ENCODE measurements at regions not wholly inside any gene's neighbourhood (a gene's known extent, or its start where the extent isn't known, plus 50 kb on each side); places are given as distances from the start of the nearest gene placed in this dataset.

DNA sequence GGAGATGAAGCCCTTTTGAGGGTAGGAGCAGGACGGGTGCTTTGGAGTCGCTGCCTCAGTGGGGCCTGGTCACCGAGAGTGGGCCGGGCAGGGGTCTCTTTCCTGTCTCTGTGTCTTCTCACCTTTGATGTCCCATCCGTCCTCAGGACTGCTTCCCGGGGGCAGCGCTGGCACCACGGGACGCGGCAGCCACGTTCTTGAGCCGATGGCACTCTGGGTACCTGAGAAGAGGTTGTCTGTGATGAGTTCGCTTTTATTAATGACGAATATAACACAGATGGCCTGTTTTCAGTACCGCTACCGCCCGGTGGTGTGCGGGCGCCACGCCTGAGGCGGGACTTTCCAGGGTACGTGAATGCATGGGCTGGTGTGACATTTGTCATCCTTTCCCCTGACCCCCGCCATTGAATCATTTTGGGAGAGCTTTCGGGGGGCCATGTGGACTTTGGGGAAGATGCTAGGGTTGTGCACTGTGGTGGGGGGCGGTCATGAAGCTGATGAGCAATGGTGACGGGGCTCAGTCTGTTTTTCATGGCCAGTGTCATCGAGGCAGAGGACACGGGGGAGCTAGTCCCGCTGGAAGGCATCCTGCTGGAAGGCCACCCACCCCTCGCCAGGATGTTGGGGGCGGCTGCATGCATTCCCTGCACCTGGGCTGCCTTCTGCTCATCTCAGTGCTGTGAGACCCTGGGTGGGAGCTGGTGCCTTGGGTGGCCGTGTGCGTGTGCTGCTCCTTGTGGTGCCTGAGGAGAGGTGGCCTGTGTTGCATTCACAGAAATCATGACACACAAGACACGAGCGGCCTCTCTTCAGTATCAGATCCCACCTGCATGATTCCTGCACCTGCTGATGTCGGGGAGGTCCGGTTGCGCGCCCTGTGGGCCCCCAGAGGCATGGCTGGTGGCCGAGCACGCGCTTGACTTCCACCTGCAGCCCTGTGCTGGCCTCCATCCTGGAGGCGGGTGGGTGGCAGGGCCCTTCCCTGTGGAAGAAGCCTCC is 162.5 kb upstream of the RTL1 start:
- TF ChIP-seq, protein P1, sequence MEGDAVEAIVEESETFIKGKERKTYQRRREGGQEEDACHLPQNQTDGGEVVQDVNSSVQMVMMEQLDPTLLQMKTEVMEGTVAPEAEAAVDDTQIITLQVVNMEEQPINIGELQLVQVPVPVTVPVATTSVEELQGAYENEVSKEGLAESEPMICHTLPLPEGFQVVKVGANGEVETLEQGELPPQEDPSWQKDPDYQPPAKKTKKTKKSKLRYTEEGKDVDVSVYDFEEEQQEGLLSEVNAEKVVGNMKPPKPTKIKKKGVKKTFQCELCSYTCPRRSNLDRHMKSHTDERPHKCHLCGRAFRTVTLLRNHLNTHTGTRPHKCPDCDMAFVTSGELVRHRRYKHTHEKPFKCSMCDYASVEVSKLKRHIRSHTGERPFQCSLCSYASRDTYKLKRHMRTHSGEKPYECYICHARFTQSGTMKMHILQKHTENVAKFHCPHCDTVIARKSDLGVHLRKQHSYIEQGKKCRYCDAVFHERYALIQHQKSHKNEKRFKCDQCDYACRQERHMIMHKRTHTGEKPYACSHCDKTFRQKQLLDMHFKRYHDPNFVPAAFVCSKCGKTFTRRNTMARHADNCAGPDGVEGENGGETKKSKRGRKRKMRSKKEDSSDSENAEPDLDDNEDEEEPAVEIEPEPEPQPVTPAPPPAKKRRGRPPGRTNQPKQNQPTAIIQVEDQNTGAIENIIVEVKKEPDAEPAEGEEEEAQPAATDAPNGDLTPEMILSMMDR (IDR thresholded peaks at IDR 0.05; ENCODE audit: insufficient read depth, low read length, poor library complexity, severe bottlenecking), result no peak
- no peak for DNase-seq (ENCODE audit: low read depth)
- Histone ChIP-seq H3K36me3 (ENCODE audit: control insufficient read depth, insufficient read depth, low read length) (no peaks in the 10 kb centered on the region), H3K4me3 (ENCODE audit: low read depth, low read length) (no peak overlapping the region), H3K27me3 (ENCODE audit: control insufficient read depth, insufficient read depth, low read length) (no peaks in the 10 kb centered on the region)

DNA sequence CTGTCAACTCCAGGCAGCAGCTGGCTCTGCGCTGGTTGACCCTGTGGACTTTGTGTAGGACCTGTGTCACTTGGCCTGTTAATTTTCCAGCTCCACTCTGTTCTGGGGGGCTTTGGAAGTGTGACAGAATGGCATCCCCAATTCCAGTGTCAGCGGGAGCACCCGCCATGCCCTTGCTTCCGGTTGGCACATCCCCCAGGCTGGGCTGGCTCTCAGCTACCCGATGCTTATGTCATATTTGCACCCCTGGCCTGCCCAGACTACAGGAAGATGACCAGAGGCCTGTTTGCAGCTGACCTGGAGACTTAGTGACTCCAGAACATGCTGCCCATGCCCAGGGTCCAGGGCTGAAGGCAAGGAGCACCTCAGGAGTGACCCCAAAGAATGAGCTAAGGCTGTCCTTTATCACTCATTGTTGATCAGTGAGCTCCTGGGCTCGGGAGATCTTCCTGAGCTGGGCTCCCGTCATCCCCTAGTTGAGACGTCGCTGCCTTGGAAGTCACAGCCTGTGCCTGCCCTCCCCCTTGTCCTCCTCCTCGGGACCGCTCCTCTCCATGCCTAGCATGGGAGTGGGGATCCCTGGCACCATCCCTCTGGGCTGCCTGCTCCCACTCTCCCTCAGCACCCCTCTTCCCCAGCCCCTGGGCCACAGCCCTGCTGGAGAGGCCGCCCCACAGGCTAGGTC is 163.4 kb upstream of the RTL1 start:
- Histone ChIP-seq H3K4me3 (ENCODE audit: low read depth, low read length) (no peak overlapping the region), H3K27me3 (ENCODE audit: control insufficient read depth, insufficient read depth, low read length) (no peaks in the 10 kb centered on the region), H3K36me3 (ENCODE audit: control insufficient read depth, insufficient read depth, low read length) (no peaks in the 10 kb centered on the region)
- TF ChIP-seq, protein P1 (IDR thresholded peaks at IDR 0.05; ENCODE audit: insufficient read depth, low read length, poor library complexity, severe bottlenecking), result no peak
- no peak for DNase-seq (ENCODE audit: low read depth)

DNA sequence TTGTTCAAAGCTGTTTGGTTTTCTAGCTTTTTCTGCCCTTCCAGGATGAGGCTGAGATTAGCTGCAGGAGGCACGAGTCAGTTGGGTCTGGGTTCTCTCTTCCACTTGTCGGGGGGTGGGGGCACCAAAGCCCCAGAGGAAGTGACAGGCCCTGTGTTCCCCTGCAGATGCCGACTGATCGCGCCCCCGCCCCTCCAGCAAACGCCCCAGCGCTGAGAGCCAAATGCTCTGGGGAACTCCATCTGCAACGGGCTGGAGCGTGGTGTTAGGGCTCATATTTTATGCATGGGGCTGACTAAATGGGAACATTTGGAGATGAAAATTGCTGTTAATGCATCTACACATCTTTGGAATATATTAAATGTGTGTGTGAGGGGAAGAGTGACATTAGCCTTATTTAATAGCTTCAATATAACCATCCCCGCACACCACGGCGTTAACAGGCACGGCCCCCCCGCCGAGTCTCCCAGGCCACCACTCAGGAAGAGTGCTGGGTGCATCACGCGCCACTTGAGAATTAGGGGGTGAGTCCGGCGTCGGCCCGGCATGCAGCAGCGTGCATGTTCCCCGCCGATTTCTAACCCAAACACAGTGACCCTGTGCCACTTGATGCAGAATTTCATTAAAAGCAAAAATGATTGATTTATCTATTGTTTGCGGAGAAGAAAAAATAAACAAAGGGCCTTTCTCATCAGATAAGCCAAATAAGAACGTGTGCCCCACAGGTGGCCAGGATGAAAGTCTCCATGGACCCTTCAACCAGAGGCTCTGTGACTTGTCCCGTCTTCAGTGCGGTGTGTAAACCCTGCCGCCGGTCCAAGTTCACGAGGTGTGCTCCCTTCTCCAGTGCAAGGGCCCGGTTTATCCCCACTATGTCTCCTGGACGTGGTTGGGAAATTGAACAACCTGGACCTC is 165.0 kb upstream of the RTL1 start:
- Histone ChIP-seq H3K27me3 (ENCODE audit: control insufficient read depth, insufficient read depth, low read length) (no peaks in the 10 kb centered on the region), H3K4me3 (ENCODE audit: low read depth, low read length) (no peak overlapping the region), H3K36me3 (ENCODE audit: control insufficient read depth, insufficient read depth, low read length) (no peaks in the 10 kb centered on the region)
- TF ChIP-seq, protein P1 (IDR thresholded peaks at IDR 0.05; ENCODE audit: insufficient read depth, low read length, poor library complexity, severe bottlenecking), result no peak
- no peak for DNase-seq (ENCODE audit: low read depth)

DNA sequence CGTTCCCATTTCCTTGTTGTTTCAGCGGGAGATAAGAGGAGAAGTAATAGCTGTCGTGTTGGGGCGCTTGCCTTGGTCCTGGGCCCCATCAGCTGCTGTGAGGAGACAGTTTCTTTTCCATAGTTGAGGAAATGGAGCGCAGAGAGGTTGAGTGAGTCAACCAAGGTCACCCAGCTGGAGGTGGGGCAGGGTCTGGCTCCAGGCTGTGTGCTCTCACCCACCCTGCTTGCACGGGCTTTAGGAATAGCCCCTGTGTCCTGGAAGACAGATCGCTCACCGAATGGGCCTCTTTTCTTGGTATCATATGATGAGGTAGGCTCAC is 165.7 kb upstream of the RTL1 start:
- H3K27me3 ChIP-seq (ENCODE audit: control insufficient read depth, insufficient read depth, low read length), result no peaks in the 10 kb centered on the region
- TF ChIP-seq, protein P1 (IDR thresholded peaks at IDR 0.05; ENCODE audit: insufficient read depth, low read length, poor library complexity, severe bottlenecking), result no peak
- DNase-seq (ENCODE audit: low read depth), result no peak
- H3K36me3 ChIP-seq (ENCODE audit: control insufficient read depth, insufficient read depth, low read length), result no peaks in the 10 kb centered on the region
- H3K4me3 ChIP-seq (ENCODE audit: low read depth, low read length), result no peak overlapping the region

DNA sequence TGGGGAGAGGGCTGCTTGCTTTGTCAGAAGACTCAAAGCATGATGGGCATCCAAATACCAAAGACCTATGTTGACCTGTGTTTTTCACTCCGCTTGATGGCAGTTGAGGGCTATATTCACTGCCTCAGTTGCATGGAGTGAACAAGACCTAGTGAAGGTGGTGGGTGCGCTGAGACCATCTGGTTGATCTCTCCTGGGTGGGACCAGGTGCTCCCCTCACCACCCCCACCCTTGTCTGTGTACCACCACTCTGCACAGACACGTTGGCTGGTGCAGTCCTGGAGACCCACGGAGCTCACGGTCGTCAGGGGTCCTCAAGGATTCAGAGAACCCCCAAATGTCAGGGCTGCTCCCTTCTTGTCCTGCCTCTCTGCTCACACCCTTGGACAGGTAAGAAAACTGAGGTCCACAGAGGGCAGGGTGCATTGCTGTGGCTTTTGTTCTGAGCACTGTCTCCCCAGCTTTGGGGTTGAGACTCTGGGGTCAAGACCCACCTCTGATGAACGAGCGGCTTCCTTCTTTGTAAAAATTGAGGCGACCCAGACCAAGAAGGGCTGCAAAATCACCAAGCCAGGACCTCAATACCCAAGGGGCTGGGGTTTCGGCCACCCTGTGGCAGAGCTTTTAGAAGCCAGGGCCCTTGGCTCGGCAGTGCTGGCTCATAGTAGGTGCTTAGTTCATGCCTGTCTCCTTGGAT is 166.3 kb upstream of the RTL1 start:
- Histone ChIP-seq H3K27me3 (ENCODE audit: control insufficient read depth, insufficient read depth, low read length) (no peaks in the 10 kb centered on the region), H3K36me3 (ENCODE audit: control insufficient read depth, insufficient read depth, low read length) (no peaks in the 10 kb centered on the region), H3K4me3 (ENCODE audit: low read depth, low read length) (no peak overlapping the region)
- TF ChIP-seq, protein P1 (IDR thresholded peaks at IDR 0.05; ENCODE audit: insufficient read depth, low read length, poor library complexity, severe bottlenecking), result no peak
- no peak for DNase-seq (ENCODE audit: low read depth)

Measured in kidney epithelial cell (primary cell).